Vagina (tissue), 2 donors: ENCODE measurements at regions not wholly inside any gene's neighbourhood (a gene's known extent, or its start where the extent isn't known, plus 50 kb on each side); places are given as distances from the start of the nearest gene placed in this dataset.

Experiments used
- DNase-seq, 2 donors: peaks; one replicate each; pipeline ENCODE4 v3.0.0-alpha.2; 2017; ENCODE audit errors: extremely low spot score in 2 of 2
- H3K27ac ChIP-seq: fragments of 200-600 bp; sonication (generic); one replicate; pipeline ENCODE4 v1.5.1; 2019
- H3K27me3 ChIP-seq: fragments of 200-600 bp; sonication (generic); one replicate; pipeline ENCODE4 v1.5.1; 2019
- H3K36me3 ChIP-seq, 2 donors: fragments of 200-600 bp; sonication (generic); one replicate each; pipeline ENCODE4 v1.5.1; 2017 to 2019
- H3K4me1 ChIP-seq: fragments of 200-600 bp; sonication (generic); one replicate; pipeline ENCODE4 v1.5.1; 2019
- H3K4me3 ChIP-seq, 2 donors: fragments of 200-600 bp; sonication (generic); 1 replicate in 1 of 2; 2 replicates in 1 of 2; pipeline ENCODE4 v1.5.1; 2016 to 2019
- H3K9me3 ChIP-seq: fragments of 200-600 bp; sonication (generic); one replicate; pipeline ENCODE4 v1.5.1; 2019
- CTCF ChIP-seq, 3 experiments: fragments of 450-650 bp in 2 of 3; fragments of 200-600 bp in 1 of 3; sonication (generic) in 1 of 3; IDR thresholded peaks; one replicate each; pipeline ENCODE4 v1.5.1; 2017 to 2019; ENCODE audit warnings: antibody characterized with exemption in 3 of 3, mild to moderate bottlenecking in 2 of 3, moderate library complexity in 2 of 3
- POLR2A ChIP-seq, 2 donors: fragments of 450-650 bp; IDR thresholded peaks; one replicate each; pipeline ENCODE4 v1.6.1; 2017; ENCODE audit warnings: antibody characterized with exemption in 2 of 2, mild to moderate bottlenecking in 2 of 2, moderate library complexity in 2 of 2
- POLR2AphosphoS5 ChIP-seq, 2 donors: sonication (generic); formaldehyde crosslinking; IDR thresholded peaks; one replicate each; pipeline ENCODE4 v1.9.0; 2017; ENCODE audit warnings: antibody characterized with exemption in 2 of 2, mild to moderate bottlenecking in 2 of 2, low read depth in 1 of 2; ENCODE audit not compliant: insufficient read depth in 1 of 2
- intact Hi-C: fragments of 100-400 bp; cut with DNase I; formaldehyde crosslinking; loops from one replicate; pipeline ENCODE4 v1.15.1; 2023

GRCh38 chr1:219689774-219690173 is 76.9 kb upstream of the ZC3H11B start:
- Histone ChIP-seq H3K4me3 (no peak overlapping the region), H3K27me3 (no peaks in the 10 kb centered on the region), H3K4me1 (no peaks in the 10 kb centered on the region), H3K36me3 (no peaks in the 10 kb centered on the region), H3K27ac (no peak overlapping the region), H3K9me3 (no peaks in the 10 kb centered on the region)
- no peak for TF ChIP-seq POLR2AphosphoS5 (IDR thresholded peaks at IDR 0.05; ENCODE audit: insufficient read depth in 1 of 2, low read depth in 1 of 2)
- TF ChIP-seq CTCF (IDR thresholded peaks at IDR 0.05) = no peak
- TF ChIP-seq POLR2A (IDR thresholded peaks at IDR 0.05) = no peak
- DNase-seq = no peak
- intact Hi-C loops = no loop called here

- H3K36me3 ChIP-seq = no peaks in the 10 kb centered on the region
- no peaks in the 10 kb centered on the region for H3K27me3 ChIP-seq
- no peak overlapping the region for H3K27ac ChIP-seq
- H3K4me3 ChIP-seq = no peak overlapping the region
- TF ChIP-seq CTCF (IDR thresholded peaks at IDR 0.05) (no peak), POLR2A (IDR thresholded peaks at IDR 0.05) (no peak), POLR2AphosphoS5 (IDR thresholded peaks at IDR 0.05; ENCODE audit: insufficient read depth in 1 of 2, low read depth in 1 of 2) (no peak)
- intact Hi-C loops = no loop called here
- DNase-seq = no peak
- no peaks in the 10 kb centered on the region for H3K4me1 ChIP-seq
- no peaks in the 10 kb centered on the region for H3K9me3 ChIP-seq
These were observed 74.9 kb upstream of the ZC3H11B start for GRCh38 chr1:219687779-219688178.

GRCh38 chr1:219686171-219686570 is 73.3 kb upstream of the ZC3H11B start:
- H3K4me3 ChIP-seq = no peak overlapping the region
- no peak overlapping the region for H3K27ac ChIP-seq
- intact Hi-C loops = no loop called here
- H3K27me3 ChIP-seq = no peaks in the 10 kb centered on the region
- H3K4me1 ChIP-seq = no peaks in the 10 kb centered on the region
- no peaks in the 10 kb centered on the region for H3K36me3 ChIP-seq
- no peaks in the 10 kb centered on the region for H3K9me3 ChIP-seq
- DNase-seq = no peak
- TF ChIP-seq POLR2AphosphoS5 (IDR thresholded peaks at IDR 0.05; ENCODE audit: insufficient read depth in 1 of 2, low read depth in 1 of 2) (no peak), CTCF (IDR thresholded peaks at IDR 0.05) (no peak), POLR2A (IDR thresholded peaks at IDR 0.05) (no peak)

GRCh38 chr1:219682788-219683187 is 69.9 kb upstream of the ZC3H11B start:
- H3K27me3 ChIP-seq = no peaks in the 10 kb centered on the region
- H3K4me3 ChIP-seq = no peak overlapping the region
- no peak for TF ChIP-seq CTCF (IDR thresholded peaks at IDR 0.05)
- no peak for TF ChIP-seq POLR2AphosphoS5 (IDR thresholded peaks at IDR 0.05; ENCODE audit: insufficient read depth in 1 of 2, low read depth in 1 of 2)
- no peak for TF ChIP-seq POLR2A (IDR thresholded peaks at IDR 0.05)
- no peak for DNase-seq
- intact Hi-C loops = no loop called here
- H3K4me1 ChIP-seq = no peaks in the 10 kb centered on the region
- no peaks in the 10 kb centered on the region for H3K9me3 ChIP-seq
- H3K36me3 ChIP-seq = no peaks in the 10 kb centered on the region
- no peak overlapping the region for H3K27ac ChIP-seq

GRCh38 chr1:219681876-219682275 is 69.0 kb upstream of the ZC3H11B start:
- intact Hi-C loops = no loop called here
- TF ChIP-seq POLR2AphosphoS5 (IDR thresholded peaks at IDR 0.05; ENCODE audit: insufficient read depth in 1 of 2, low read depth in 1 of 2) = no peak
- TF ChIP-seq CTCF (IDR thresholded peaks at IDR 0.05) = no peak
- no peak for TF ChIP-seq POLR2A (IDR thresholded peaks at IDR 0.05)

More at GRCh38 chr1:219681876-219682275, 69.0 kb upstream of the ZC3H11B start:
- Histone ChIP-seq H3K9me3 (no peaks in the 10 kb centered on the region), H3K4me1 (no peaks in the 10 kb centered on the region), H3K27me3 (no peaks in the 10 kb centered on the region), H3K27ac (no peak overlapping the region), H3K4me3 (no peak overlapping the region), H3K36me3 (no peaks in the 10 kb centered on the region)
- DNase-seq = no peak
